A549 (cell line): ENCODE measurements at regions not wholly inside any gene's neighbourhood (a gene's known extent, or its start where the extent isn't known, plus 50 kb on each side); places are given as distances from the start of the nearest gene placed in this dataset.

Experiments used
- ATAC-seq, 2 experiments: fragments of 200-7000 bp in 1 of 2; fragments of >200 bp in 1 of 2; cut with Nextera tagmentation in 1 of 2; cut with Tn5 transposase in 1 of 2; 3 replicates each; pipeline versions ENCODE4 v1.8.0 to v1.9.1; 2018 to 2020; ENCODE audit warnings: mild to moderate bottlenecking in 1 of 2, moderate library complexity in 1 of 2
- CTCF ChIA-PET: fragments of 300-600 bp; sonication (Branson Sonifier 250); formaldehyde crosslinking; extraction: SDS; loops from one replicate; lab custom pipeline; 2021; ENCODE audit warnings: antibody characterized with exemption, inconsistent platforms; lab: Yijun Ruan, JAX
- POLR2A ChIA-PET: fragments of 350-600 bp; formaldehyde crosslinking; extraction: SDS; loops from one replicate; lab custom pipeline; 2021; ENCODE audit warnings: antibody characterized with exemption, inconsistent platforms; lab: Yijun Ruan, JAX
- DNase-seq, 2 experiments: peaks; one replicate each; pipeline versions ENCODE4 v3.0.0 to v3.0.0-alpha.2; 2011 to 2016; ENCODE audit warnings: low read depth in 1 of 2, low spot score in 1 of 2
- FAIRE-seq: peaks from 2 replicates; lab custom pipeline; 2011; peaks lifted over from hg19 to GRCh38; lab: Jason Lieb, UNC
- H3K27ac ChIP-seq, 2 experiments: fragments of >200 bp; sonication (Bioruptor Twin); formaldehyde crosslinking; 3 replicates each; pipeline ENCODE4 v1.5.1; 2016 to 2017
- H3K4me1 ChIP-seq: fragments of >200 bp; sonication (Bioruptor Twin); formaldehyde crosslinking; 3 replicates; pipeline ENCODE4 v1.6.1; 2016
- H3K4me2 ChIP-seq: fragments of >200 bp; sonication (Bioruptor Twin); formaldehyde crosslinking; 3 replicates; pipeline ENCODE4 v1.6.1; 2016
- H3K4me3 ChIP-seq: fragments of >200 bp; sonication (Bioruptor Twin); formaldehyde crosslinking; 3 replicates; pipeline ENCODE4 v1.5.1; 2016
- H3K9me3 ChIP-seq: fragments of >200 bp; sonication (Bioruptor Twin); formaldehyde crosslinking; 3 replicates; pipeline ENCODE4 v1.6.1; 2016
- CBX8 ChIP-seq: fragments of 200-600 bp; sonication (generic); IDR thresholded peaks from 2 replicates; pipeline ENCODE4 v1.6.1; 2016
- CHD2 ChIP-seq: fragments of 150-350 bp; IDR thresholded peaks from 2 replicates; pipeline ENCODE4 v1.6.1; 2014; ENCODE audit warnings: low read length; ENCODE audit not compliant: partially characterized antibody
- HDAC2 ChIP-seq: fragments of 200-600 bp; sonication (generic); IDR thresholded peaks from 2 replicates; pipeline ENCODE4 v1.6.1; 2016
- HOXB13 ChIP-seq: fragments of 250-450 bp; sonication (Bioruptor Pico); IDR thresholded peaks from 2 replicates; pipeline ENCODE4 v1.5.0; 2020; ENCODE audit warnings: low read depth, mild to moderate bottlenecking, moderate library complexity
- JUNB ChIP-seq: fragments of >200 bp; sonication (Bioruptor Twin); formaldehyde crosslinking; IDR thresholded peaks from 2 replicates; pipeline ENCODE4 v1.6.1; 2016
- KDM5A ChIP-seq: fragments of 200-600 bp; sonication (generic); IDR thresholded peaks from 2 replicates; pipeline ENCODE4 v1.6.1; 2016; ENCODE audit warnings: antibody characterized with exemption, mild to moderate bottlenecking
- MAFK ChIP-seq: fragments of 450-650 bp; IDR thresholded peaks from 2 replicates; pipeline ENCODE4 v1.6.1; 2014; ENCODE audit not compliant: partially characterized antibody
- MYC ChIP-seq: IDR thresholded peaks from 2 replicates; pipeline ENCODE4 v1.6.1; 2012; ENCODE audit warnings: mild to moderate bottlenecking, inconsistent platforms, low read length, improper control_type of control experiment, borderline replicate concordance
- NPAS2 ChIP-seq: fragments of 250-450 bp; sonication (Bioruptor Pico); IDR thresholded peaks from 2 replicates; pipeline ENCODE4 v1.8.0; 2022; ENCODE audit warnings: mild to moderate bottlenecking, moderate library complexity, borderline replicate concordance
- NR3C1 ChIP-seq: fragments of >200 bp; sonication (Bioruptor Twin); formaldehyde crosslinking; IDR thresholded peaks from 3 replicates; pipeline ENCODE4 v1.6.1; 2017
- POLR2A ChIP-seq: IDR thresholded peaks from 2 replicates; pipeline ENCODE4 v1.6.1; 2012; ENCODE audit warnings: mild to moderate bottlenecking, low read length
- RAD21 ChIP-seq, 2 experiments: fragments of >200 bp in 1 of 2; sonication (Bioruptor Twin) in 1 of 2; formaldehyde crosslinking in 1 of 2; IDR thresholded peaks in 1 of 2; conservative IDR thresholded peaks in 1 of 2; 2 replicates in 1 of 2; 3 replicates in 1 of 2; pipeline ENCODE4 v1.6.1; 2012 to 2018; ENCODE audit warnings: inconsistent platforms in 1 of 2
- RCOR1 ChIP-seq: fragments of 150-350 bp; IDR thresholded peaks from 2 replicates; pipeline ENCODE4 v1.6.1; 2014; ENCODE audit warnings: antibody characterized with exemption, low read length, low read depth
- SMC3 ChIP-seq: fragments of >200 bp; sonication (Bioruptor Twin); formaldehyde crosslinking; IDR thresholded peaks from 3 replicates; pipeline ENCODE4 v1.6.1; 2018; ENCODE audit warnings: inconsistent platforms
- SREBF2 ChIP-seq: fragments of 450-650 bp; IDR thresholded peaks from 2 replicates; pipeline ENCODE4 v1.6.1; 2014; ENCODE audit warnings: mild to moderate bottlenecking, moderate library complexity
- TFCP2L1 ChIP-seq: fragments of 250-450 bp; sonication (Bioruptor Pico); IDR thresholded peaks from 2 replicates; pipeline ENCODE4 v1.5.0; 2021; ENCODE audit warnings: mild to moderate bottlenecking
- TP53 ChIP-seq: fragments of 250-450 bp; sonication (Bioruptor Pico); IDR thresholded peaks from 2 replicates; pipeline ENCODE4 v1.5.0; 2021; ENCODE audit warnings: mild to moderate bottlenecking, moderate library complexity
- ZC3H11A ChIP-seq: fragments of 450-650 bp; IDR thresholded peaks from 2 replicates; pipeline ENCODE4 v1.6.1; 2014; ENCODE audit warnings: antibody characterized with exemption, mild to moderate bottlenecking
- WGBS: methylation state at CpG from one replicate; pipeline ENCODE4 v1.1.6; 2017; ENCODE audit errors: missing lambda C conversion rate; 5-methylcytosine and 5-hydroxymethylcytosine counted together
- TF ChIP-seq, protein P1 (sequence below): fragments of 450-650 bp; IDR thresholded peaks from 2 replicates; pipeline ENCODE4 v1.6.1; 2014; ENCODE audit warnings: antibody characterized with exemption
- TF ChIP-seq, protein P2 (sequence below): fragments of 250-450 bp; sonication (Bioruptor Pico); IDR thresholded peaks from 2 replicates; pipeline ENCODE4 v1.5.0; 2021; ENCODE audit warnings: mild to moderate bottlenecking, moderate library complexity, borderline replicate concordance
- TF ChIP-seq, protein P3 (sequence below): fragments of >200 bp; sonication (Bioruptor Twin); formaldehyde crosslinking; IDR thresholded peaks from 2 replicates; pipeline ENCODE4 v1.6.1; 2016
- TF ChIP-seq, protein P4 (sequence below): fragments of >200 bp; sonication (Bioruptor Twin); formaldehyde crosslinking; IDR thresholded peaks from 3 replicates; pipeline ENCODE4 v1.5.1; 2016
- TF ChIP-seq, protein P5 (sequence below): fragments of 200-600 bp; sonication (generic); IDR thresholded peaks from 2 replicates; pipeline ENCODE4 v1.6.1; 2016; ENCODE audit warnings: antibody characterized with exemption, mild to moderate bottlenecking, moderate library complexity

DNA sequence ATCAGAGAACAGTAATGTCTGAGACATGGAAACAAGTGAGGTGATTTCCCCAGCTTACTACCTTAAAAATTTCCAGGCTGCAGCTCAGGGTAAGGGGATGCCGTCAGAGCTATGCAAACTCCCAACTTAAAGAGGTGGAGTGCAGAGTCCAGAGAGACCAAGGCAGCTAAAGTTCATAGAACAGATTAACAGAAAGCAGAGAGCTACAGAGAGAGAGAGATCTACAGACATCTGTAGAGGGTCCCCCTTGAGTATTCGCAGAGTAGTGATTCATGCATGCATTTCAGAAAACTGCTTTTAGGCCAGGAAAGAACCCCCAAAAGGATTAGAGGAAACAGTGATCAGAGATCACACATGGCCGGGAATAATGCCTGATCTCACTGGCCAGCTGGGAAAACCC is 306.2 kb upstream of the PUM3 start:
- TF ChIP-seq TP53 (CRISPR knock-in tag) (no peak), ZC3H11A (no peak), KDM5A (no peak), NR3C1 (no peak), NPAS2 (no peak), POLR2A (no peak), CHD2 (no peak), MYC (no peak), SREBF2 (no peak), RCOR1 (no peak), MAFK (no peak), CBX8 (no peak), JUNB (no peak), SMC3 (no peak), HDAC2 (no peak)
- TF ChIP-seq, protein P1, sequence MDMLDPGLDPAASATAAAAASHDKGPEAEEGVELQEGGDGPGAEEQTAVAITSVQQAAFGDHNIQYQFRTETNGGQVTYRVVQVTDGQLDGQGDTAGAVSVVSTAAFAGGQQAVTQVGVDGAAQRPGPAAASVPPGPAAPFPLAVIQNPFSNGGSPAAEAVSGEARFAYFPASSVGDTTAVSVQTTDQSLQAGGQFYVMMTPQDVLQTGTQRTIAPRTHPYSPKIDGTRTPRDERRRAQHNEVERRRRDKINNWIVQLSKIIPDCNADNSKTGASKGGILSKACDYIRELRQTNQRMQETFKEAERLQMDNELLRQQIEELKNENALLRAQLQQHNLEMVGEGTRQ = no peak
- TF ChIP-seq, protein P2, sequence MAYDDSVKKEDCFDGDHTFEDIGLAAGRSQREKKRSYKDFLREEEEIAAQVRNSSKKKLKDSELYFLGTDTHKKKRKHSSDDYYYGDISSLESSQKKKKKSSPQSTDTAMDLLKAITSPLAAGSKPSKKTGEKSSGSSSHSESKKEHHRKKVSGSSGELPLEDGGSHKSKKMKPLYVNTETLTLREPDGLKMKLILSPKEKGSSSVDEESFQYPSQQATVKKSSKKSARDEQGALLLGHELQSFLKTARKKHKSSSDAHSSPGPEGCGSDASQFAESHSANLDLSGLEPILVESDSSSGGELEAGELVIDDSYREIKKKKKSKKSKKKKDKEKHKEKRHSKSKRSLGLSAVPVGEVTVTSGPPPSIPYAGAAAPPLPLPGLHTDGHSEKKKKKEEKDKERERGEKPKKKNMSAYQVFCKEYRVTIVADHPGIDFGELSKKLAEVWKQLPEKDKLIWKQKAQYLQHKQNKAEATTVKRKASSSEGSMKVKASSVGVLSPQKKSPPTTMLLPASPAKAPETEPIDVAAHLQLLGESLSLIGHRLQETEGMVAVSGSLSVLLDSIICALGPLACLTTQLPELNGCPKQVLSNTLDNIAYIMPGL = no peak
- TF ChIP-seq, protein P3, sequence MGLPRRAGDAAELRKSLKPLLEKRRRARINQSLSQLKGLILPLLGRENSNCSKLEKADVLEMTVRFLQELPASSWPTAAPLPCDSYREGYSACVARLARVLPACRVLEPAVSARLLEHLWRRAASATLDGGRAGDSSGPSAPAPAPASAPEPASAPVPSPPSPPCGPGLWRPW = no peak
- TF ChIP-seq, protein P4, sequence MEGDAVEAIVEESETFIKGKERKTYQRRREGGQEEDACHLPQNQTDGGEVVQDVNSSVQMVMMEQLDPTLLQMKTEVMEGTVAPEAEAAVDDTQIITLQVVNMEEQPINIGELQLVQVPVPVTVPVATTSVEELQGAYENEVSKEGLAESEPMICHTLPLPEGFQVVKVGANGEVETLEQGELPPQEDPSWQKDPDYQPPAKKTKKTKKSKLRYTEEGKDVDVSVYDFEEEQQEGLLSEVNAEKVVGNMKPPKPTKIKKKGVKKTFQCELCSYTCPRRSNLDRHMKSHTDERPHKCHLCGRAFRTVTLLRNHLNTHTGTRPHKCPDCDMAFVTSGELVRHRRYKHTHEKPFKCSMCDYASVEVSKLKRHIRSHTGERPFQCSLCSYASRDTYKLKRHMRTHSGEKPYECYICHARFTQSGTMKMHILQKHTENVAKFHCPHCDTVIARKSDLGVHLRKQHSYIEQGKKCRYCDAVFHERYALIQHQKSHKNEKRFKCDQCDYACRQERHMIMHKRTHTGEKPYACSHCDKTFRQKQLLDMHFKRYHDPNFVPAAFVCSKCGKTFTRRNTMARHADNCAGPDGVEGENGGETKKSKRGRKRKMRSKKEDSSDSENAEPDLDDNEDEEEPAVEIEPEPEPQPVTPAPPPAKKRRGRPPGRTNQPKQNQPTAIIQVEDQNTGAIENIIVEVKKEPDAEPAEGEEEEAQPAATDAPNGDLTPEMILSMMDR = no peak
- H3K4me2 ChIP-seq = no peak overlapping the region
- H3K4me3 ChIP-seq = no peak overlapping the region
- WGBS = 9% methylated on average over 3 of the region's 3 CpGs
- no peak overlapping the region for H3K27ac ChIP-seq
- no peaks in the 10 kb centered on the region for H3K9me3 ChIP-seq
- POLR2A ChIA-PET = no interaction called here
- no peak for ATAC-seq
- CTCF ChIA-PET = no interaction called here
- no peak for DNase-seq
- no peak for FAIRE-seq
- H3K4me1 ChIP-seq = no peaks in the 10 kb centered on the region

DNA sequence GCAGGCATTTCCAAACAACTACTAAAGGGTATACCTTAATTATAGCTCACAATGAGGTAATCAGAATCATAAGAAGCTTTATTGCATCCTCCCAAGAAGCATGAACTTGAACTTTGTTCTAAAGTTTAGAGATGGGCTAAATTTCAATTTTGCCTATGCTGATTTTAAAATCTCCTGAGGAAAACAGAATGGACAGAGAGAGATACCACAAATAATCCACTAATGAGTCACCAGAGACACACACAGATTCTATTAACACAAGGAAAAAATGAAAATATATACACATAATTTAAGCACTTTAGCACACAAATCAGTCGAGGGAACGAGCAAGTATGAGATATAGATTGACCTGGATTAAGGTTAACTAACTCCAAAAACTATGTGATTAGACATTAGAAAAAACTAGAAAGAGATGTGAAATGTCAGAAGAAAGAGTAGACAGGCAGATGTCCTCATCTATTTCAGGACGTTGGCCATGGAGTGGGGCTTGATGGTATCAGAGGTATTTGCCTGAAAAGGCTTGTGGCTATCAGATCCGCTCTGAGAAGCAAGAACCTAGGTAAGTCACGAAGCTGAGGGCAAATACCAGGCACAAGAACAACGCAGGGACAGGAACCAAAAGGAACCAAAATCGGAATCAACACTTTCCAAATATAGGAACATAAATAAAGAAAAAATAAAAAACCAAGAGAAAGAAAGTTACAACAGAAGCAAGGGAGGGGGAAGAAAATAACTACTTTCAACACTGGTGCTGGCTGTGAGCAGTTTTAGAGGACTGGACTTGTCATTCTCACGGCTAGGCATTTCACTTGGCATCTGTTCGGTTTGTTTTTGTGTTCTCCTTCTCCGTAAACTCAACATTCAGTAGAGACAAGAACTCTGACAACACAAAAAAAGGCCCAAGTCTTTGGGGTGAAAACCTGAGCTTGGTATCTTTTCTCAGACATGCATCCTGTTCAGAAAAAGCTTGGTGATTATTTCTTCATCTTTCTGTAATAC is 294.6 kb upstream of the PUM3 start:
- no peak for FAIRE-seq
- ChIA-PET POLR2A (no interaction called here), CTCF (interaction anchor here (0.6 kb wide), 1 partner anchor 311 kb away, joined by 4 read pairs; no protein-coding TSS in a partner anchor)

DNA sequence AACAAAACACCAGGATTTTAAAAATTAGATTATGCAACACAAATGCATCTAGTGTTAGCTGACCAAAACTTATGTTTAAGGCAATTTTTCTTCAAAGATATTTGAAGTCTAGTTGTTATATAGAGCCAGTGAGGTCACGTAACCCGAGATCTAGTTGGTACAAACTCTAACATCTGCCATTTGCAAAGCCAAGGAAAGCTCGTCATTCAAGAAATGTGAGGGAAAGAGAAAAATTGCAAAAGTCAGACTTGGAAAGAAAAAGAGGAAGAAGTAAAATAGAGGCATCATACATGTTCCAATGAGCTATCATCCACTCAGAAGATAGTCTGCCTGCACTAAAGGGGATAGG is 293.4 kb upstream of the PUM3 start:
- ChIA-PET CTCF (no interaction called here), POLR2A (no interaction called here)
- Histone ChIP-seq H3K4me1 (no peaks in the 10 kb centered on the region), H3K27ac (no peak overlapping the region), H3K4me3 (no peak overlapping the region), H3K4me2 (no peak overlapping the region), H3K9me3 (peaks cover 9% of the 10 kb centered on the region; the same call in 2 of the 3 replicates)
- WGBS = 19% methylated on average over 3 of the region's 3 CpGs
- DNase-seq = no peak
- no peak for ATAC-seq
- no peak for FAIRE-seq
- no peak for TF ChIP-seq TFCP2L1 (CRISPR knock-in tag)
- TF ChIP-seq, protein P5, sequence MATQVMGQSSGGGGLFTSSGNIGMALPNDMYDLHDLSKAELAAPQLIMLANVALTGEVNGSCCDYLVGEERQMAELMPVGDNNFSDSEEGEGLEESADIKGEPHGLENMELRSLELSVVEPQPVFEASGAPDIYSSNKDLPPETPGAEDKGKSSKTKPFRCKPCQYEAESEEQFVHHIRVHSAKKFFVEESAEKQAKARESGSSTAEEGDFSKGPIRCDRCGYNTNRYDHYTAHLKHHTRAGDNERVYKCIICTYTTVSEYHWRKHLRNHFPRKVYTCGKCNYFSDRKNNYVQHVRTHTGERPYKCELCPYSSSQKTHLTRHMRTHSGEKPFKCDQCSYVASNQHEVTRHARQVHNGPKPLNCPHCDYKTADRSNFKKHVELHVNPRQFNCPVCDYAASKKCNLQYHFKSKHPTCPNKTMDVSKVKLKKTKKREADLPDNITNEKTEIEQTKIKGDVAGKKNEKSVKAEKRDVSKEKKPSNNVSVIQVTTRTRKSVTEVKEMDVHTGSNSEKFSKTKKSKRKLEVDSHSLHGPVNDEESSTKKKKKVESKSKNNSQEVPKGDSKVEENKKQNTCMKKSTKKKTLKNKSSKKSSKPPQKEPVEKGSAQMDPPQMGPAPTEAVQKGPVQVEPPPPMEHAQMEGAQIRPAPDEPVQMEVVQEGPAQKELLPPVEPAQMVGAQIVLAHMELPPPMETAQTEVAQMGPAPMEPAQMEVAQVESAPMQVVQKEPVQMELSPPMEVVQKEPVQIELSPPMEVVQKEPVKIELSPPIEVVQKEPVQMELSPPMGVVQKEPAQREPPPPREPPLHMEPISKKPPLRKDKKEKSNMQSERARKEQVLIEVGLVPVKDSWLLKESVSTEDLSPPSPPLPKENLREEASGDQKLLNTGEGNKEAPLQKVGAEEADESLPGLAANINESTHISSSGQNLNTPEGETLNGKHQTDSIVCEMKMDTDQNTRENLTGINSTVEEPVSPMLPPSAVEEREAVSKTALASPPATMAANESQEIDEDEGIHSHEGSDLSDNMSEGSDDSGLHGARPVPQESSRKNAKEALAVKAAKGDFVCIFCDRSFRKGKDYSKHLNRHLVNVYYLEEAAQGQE = no peak
- TF ChIP-seq, protein P2 = no peak
- no peak for TF ChIP-seq HOXB13 (CRISPR knock-in tag)

More for the DNA sequence above, 294.6 kb upstream of the PUM3 start:
- ATAC-seq (no peak), DNase-seq (no peak)
- Histone ChIP-seq H3K27ac (no peak overlapping the region), H3K9me3 (peaks cover 9% of the 10 kb centered on the region; the same call in 2 of the 3 replicates), H3K4me3 (no peak overlapping the region), H3K4me1 (no peaks in the 10 kb centered on the region), H3K4me2 (no peak overlapping the region)
- WGBS = 12% methylated on average over 10 of the region's 10 CpGs
- TF ChIP-seq RAD21 (conservative IDR thresholded peaks at IDR 0.05 in 1 of 2, IDR thresholded peaks at IDR 0.05 in 1 of 2) = no peak
